ENCODE measurements at regions not wholly inside any gene's neighbourhood (a gene's known extent, or its start where the extent isn't known, plus 50 kb on each side); places are given as distances from the start of the nearest gene placed in this dataset.

DNA sequence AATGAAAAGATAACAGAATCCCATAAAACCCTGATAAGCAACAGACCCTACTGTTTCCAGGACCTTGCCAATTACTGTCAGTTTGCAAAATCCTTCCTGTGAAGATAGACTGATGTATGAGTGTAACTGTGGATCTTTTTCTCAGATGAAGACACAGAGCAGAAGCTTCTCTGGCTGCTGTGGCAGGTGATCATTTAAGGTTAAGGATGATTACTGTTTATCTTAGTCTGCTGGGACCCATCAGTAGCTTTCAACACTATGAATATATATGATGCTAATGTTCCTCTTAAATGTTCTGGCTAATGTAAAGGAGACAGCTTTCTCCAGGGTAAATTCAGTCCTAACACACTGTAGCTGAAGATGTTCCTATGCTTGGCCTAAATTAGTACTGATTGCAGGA is 56.0 kb upstream of the CTTNBP2 start:
- DNase-seq = no peak

GRCh38 chr7:117931314-117931713 is 58.1 kb upstream of the CTTNBP2 start:
- no peak for DNase-seq

DNA sequence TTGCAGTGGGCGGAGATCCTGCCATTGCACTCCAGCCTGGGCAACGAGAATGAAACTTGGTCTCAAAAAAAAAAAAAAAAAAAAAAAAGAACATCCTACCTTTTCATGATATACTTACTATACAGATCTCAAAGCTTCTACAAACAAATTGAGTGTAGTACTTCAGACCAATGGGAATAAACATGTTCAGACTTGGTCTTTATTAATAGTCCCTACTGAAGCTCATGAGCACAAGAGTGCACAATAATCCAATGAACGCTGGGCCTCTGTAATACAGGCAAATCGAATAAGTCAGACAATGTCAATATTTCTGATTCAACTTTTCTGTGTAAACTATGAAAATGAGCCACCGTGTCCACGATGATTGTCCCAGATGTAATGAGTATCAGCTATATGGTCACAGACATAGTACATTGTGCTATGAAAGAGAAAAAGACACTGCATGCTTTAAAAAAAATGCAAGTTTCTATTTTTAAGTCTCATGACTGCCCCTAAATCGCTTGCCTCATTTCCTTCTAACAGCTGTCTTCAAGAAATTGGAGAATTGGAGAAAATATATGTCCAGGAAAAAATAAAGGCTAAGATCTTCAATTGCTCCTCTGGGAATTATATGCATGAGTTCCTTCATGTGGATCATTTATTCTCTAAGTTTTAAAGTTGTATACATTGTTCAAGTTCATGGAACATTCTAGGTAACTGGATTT is 64.0 kb upstream of the CTTNBP2 start:
- DNase-seq = no peak

GRCh38 chr7:117937753-117938483 is 64.7 kb upstream of the CTTNBP2 start:
- DNase-seq = no peak

DNA sequence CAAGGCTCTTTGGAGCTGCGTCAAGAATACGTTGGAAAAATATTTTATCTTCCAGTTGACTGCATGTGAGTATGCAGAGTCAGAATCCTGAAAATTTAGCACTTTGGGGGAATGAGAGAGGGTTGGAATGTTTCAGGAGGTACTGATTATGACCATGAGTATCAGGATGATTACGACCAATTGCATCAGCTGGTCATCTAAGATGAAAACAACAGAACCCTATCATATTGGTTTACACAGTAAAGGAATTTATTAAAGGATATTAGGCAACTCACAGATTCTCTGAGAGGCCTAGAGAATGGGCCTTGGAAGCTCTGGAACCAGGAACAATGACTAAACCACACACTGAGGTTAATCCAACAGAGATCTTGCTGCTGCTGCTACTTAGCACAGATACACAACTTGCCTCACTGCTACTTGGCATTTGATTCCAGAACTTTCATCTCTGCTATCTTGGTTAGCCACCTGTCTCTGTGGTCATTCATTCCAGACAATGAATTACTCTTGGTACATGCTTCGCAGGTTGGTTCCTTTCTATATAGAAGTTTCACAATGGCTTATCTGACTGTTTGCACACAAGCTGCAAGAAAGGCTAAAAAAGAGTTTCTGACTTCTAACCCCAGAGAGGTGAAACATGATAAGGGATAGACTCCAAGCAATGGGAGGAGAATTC is 68.0 kb upstream of the CTTNBP2 start:
- no peak for DNase-seq

GRCh38 chr7:117942780-117943179 is 69.5 kb upstream of the CTTNBP2 start:
- DNase-seq = no peak

DNA sequence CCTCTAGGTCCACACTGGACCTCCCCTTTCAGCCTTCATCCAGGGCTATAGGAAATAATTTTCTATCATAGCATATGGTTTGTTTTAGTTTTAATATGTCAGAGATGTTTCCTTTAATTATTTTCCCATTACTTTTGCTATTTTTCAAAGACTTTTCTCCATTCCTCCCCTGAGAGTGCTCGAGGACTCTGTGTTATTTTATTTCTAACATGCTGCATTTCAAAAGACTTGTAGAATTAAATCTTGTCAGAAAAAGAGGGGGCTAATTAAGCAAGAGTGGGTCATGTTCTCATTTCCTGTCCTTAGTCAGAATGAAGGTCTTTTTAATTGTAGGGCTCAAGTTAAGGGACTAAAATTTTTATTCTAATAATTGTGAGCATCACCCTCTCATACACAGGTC is 71.6 kb upstream of the CTTNBP2 start:
- no peak for DNase-seq

DNA sequence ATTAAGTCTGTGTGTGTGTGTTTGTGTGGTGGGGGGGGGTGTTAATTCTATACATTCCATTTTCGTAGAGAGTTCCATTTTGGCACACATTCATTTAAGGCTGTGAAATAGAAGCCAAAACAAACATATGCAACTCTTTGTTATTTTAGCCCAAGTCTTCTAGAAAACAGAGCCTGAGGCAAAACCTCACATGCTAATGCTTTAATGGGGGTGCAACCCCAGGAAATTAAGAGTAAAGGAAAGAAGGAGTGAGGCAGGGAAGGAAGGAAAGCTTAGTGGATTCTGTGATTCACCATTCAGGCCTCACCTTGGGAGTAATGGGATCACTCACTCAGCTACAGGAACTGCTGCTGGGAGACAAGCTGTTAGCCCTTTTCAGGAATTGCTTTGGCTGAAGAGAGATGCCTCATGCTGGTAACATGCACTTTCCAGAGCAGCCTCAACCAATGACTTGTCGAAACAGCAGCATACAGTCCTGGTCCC is 73.0 kb upstream of the CTTNBP2 start:
- no peak for DNase-seq

DNA sequence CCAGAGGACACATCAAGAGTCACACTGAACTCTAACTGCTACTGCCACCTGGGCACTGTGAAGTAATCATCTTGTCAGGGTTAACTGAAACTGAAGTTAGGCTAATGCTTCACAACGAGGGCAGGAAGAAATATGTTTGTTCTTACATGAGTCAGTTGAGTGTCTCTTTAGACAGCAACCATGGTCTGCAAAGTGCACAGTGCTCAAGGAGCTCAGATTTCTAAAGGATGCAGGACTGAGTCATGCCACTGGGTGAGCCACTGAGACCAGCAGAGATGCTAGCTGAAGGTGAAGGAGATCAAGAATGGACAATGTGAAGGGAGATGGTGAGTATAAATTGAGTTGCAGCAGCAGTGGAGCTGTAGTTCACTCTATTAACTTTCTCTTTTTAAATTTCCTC is 76.0 kb upstream of the CTTNBP2 start:
- DNase-seq = no peak

- no peak for DNase-seq
These were observed 77.5 kb upstream of the CTTNBP2 start for GRCh38 chr7:117950601-117951260.

- DNase-seq = no peak
These were observed 78.0 kb upstream of the CTTNBP2 start for GRCh38 chr7:117951285-117951684.

- DNase-seq = no peak
These were observed 78.5 kb upstream of the CTTNBP2 start for GRCh38 chr7:117951691-117952280.

GRCh38 chr7:117955046-117955445 is 81.8 kb upstream of the CTTNBP2 start:
- no peak for DNase-seq

DNA sequence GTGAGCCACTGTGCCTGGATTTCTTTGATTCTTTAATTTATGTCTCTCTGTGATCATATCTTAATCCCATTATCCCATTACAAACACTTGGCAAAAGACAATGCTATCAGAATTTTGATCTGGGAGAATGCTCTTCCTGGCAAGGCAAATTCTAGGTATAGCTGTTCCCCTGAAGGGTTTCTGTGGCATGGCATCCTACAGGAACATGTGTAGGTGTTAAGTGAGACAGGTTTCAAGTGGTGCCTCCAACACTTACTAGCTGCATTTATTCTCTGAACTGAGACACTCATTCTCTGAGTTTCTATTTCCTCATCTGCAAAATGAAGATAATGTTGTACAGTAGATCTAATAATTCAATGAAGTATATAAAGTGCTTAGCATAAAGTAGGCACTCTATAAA is 87.1 kb upstream of the CTTNBP2 start:
- DNase-seq = no peak

- no peak for DNase-seq
These were observed 88.0 kb upstream of the CTTNBP2 start for GRCh38 chr7:117961235-117961634.

- DNase-seq = no peak
These were observed 89.2 kb upstream of the CTTNBP2 start for GRCh38 chr7:117962366-117962994.

GRCh38 chr7:117963264-117964197 is 90.3 kb upstream of the CTTNBP2 start:
- no peak for DNase-seq

DNA sequence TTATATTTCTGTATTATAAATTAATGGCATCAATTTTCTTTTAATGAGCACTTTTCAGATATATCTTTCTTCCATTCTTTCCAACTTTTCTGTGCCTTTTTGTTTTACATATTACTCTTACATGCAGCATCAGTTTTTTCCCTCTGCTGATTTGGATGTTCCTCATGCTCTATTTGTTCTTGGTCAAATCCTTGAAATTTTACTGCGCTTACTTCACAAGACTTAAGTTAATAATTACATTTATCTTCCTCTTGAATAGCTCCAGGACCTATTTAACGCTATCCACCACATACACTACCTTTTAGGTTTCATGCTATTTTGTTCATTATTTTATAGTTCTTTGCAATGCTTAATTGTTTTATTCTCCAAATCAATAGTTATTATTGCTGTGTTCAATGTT is 97.6 kb upstream of the CTTNBP2 start:
- DNase-seq = no peak

GRCh38 chr7:117971556-117972244 is 98.5 kb upstream of the CTTNBP2 start:
- no peak for DNase-seq

GRCh38 chr7:117972606-117973005 is 99.4 kb upstream of the CTTNBP2 start:
- no peak for DNase-seq

DNA sequence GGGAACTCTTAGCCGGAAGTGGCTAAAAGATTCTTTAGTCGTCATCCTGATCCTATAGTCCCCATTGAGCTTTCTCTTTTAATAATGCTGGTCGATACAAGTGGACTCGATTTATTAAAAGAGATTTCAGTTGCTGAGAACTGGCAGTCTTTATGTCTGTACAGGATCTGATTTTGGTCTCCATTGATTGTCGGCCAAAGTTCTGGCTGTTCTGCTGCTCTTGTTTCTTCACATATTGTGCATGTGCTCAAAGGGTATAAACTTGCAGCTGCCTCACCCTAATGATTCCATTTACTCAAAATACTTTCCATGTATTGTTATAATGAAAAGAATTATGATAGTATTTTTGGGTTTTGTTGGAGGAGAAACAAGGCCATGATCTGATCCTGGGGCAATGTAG is 100.7 kb upstream of the CTTNBP2 start:
- DNase-seq = no peak

All from stimulated activated CD4-positive, alpha-beta T cell treated with anti-CD3 and anti-CD28 coated beads, Interleukin-2, amount 100 ng/mL, for 48 hours (primary cell).